Mucosa of gallbladder (tissue), 1 donor: ENCODE measurements at regions not wholly inside any gene's neighbourhood (a gene's known extent, or its start where the extent isn't known, plus 50 kb on each side); places are given as distances from the start of the nearest gene placed in this dataset.

Experiments
- DNase-seq: peaks from one replicate; pipeline ENCODE4 v3.0.0-alpha.2; 2020; ENCODE audit warnings: low spot score
- donor health status: DM: no; HTN: no; CAD: no.

- no peak for DNase-seq
These were observed 87.7 kb upstream of the FOXG1 start for GRCh38 chr14:28678887-28679286.

GRCh38 chr14:28681681-28682080, 84.9 kb upstream of the FOXG1 start:
- no peak for DNase-seq

GRCh38 chr14:28690029-28690692, 76.4 kb upstream of the FOXG1 start:
- DNase-seq, result no peak

- DNase-seq, result no peak
These were observed 71.5 kb upstream of the FOXG1 start for GRCh38 chr14:28695109-28695508.

- DNase-seq, result no peak
These were observed 64.9 kb upstream of the FOXG1 start for GRCh38 chr14:28701733-28702132.

GRCh38 chr14:28703482-28703881, 63.1 kb upstream of the FOXG1 start:
- no peak for DNase-seq

- DNase-seq, result no peak
These were observed 62.4 kb upstream of the FOXG1 start for GRCh38 chr14:28704153-28704552.

GRCh38 chr14:28707814-28708213, 58.8 kb upstream of the FOXG1 start:
- DNase-seq, result no peak

GRCh38 chr14:28709571-28710305, 56.8 kb upstream of the FOXG1 start:
- no peak for DNase-seq
